Fibroblast of gingiva (primary cell): ENCODE measurements at regions not wholly inside any gene's neighbourhood (a gene's known extent, or its start where the extent isn't known, plus 50 kb on each side); places are given as distances from the start of the nearest gene placed in this dataset.
"Not testable (repeated sequence)": the region's sequence is repeated elsewhere in the genome, so short reads cannot be mapped to it uniquely, and the experiment has no call there.

Experiments used
- DNase-seq: peaks from one replicate; pipeline ENCODE4 v3.0.0-alpha.2; 2011; ENCODE audit warnings: low read depth

DNA sequence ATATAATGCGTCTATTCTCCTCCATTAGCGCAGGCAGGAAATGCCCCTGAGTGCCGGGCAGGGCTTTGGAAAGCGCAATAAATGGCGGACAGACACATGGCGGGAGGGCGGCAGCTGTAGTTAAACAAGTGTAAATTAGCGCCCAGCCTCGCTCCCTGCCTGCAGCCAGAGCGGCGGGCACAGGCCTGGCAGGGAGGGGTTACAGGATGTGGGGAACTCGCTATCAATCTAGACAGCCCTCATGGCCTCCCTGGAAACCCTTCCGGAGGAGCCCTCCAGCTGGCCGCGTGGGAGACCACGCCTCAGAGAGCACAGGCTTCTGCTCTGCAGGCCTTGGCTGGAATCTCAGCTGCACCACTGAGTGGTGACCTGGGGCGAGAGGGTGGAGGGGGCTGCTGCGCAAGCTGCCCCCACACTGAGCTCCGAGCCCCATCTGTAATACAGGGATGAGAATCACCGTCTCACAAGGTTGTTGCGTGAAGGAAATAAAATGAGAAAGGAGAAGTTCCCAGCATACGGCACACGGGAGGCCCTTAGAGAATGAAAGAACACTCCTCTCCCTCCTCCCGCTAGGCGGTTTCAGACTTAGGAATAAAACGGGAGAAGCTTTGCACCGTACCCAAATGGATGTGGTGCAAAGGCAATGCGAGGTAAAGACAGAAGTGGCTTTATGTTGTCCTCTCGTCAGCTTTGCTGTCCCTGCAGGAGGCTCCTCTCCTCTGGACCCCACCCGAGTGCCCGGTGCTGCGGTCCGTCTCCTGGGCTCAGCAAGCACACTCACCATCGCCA lies 167.2 kb upstream of the POU3F1 start:
- no peak for DNase-seq

DNA sequence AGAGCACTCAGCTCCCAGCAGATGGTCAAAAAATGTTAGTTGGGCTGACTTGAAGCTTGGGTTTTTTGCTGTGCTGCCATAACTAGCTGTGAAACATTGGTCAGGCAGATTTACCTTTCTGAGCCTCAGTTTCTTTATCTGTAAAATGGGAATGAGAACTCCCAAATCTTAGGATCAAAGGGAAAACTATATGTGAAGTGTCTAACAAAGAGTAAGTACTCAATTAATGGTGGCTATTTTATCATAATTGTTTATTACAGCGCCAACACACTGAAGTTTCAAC lies 164.2 kb upstream of the POU3F1 start:
- no peak for DNase-seq

DNA sequence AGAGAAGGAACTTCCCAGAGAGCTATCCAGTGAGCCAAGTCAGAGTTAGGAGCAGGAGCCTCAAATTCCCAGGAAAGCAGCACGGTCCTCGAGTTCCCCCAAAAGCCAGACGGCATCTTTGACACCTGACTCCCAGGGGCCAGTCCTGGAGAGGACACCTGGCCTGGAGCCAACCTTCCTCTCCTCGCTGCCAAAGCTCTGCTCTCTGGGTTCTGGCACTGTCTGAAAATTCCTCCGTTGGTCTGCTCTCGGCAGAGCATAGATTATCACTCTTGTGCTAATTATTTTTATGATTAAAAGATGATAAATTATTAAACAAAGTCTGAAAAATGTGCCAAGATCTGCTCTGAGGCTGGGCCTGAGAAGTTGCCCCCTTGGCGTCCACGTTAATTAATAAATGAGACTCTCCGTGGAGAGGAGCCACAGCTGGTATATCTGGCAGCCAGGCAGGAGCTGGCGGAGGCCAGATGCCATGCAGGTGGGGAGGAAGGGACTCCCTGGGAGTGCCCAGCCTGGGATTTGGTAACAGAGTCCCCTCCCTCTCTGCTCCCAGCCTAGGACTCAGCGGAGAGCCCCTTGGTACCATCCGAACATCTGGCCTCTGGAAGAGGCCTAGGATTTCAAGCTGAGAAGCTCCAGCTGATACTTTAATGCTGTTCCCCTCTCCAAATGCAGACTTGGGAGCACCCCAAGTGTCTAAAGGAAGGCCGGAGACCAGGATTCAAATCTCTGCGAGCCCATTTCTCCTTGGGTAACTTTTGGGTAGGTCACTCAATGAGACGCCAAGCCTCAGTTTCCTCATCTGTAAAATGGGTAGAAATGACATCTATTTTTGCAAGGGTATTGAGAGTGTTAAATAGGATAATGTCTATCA lies 163.7 kb upstream of the POU3F1 start:
- no peak for DNase-seq

DNA sequence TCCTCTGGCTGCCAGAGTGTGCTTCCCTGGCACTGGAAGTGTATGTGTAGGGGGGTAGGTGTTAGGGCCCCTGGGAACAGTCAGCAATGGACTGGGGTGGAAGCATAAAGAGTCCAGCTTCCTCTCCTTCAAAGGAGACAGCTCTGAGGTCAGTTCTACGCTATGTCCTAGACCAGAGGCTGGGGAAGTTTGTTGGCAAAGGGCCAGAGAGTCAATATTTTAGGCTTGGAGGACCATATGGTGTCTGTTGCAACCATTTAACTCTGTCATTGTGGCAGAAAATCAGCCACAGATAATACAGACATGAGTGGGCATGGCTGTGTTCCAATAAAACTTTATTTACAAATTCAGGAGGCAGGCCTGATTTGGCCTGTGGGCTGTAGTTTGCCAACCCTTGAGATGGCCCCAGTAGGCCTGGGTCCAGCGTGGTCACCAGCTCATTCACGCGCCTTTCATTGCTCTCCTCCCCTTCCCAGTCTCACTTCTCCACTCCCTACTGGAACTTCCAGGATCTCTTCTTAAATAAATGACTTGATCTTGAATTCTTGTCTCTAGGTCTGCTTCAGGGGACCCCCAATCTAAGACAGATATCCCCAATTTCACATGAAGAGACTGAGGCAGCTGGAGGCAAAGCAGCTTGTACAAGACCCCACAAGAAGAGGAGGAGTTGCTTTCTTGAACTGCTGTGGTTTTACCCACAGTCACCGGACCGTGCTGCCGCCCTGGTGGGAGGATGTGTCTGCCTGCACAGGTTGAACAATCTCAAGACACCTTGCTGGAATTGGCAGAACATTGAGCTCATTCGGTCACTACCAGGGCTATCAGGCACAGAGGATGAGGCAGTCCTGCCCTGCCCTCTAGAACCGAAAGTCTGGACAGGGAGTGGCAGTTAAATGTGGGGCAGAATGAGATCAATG lies 162.4 kb upstream of the POU3F1 start:
- DNase-seq = no peak

DNA sequence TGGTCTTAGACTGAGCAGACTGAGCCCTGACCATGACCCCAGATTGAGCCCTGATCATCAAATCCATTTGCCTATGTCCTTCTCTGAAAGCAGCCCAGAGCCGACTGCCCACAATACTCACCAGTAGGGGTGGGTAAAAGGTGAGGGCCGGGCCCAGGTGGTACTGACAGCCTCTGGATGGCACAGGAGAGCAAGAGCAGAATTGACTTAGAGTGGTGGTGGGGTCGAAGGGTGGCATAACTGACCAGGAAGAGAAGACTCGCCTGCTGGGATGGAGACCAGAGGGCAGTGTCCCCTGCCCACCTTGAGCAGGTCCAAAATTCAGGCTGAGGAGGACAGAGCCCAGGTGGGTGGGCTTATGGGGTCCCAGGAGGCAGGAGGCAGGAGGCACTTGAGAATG lies 161.3 kb upstream of the POU3F1 start:
- DNase-seq = no peak

DNA sequence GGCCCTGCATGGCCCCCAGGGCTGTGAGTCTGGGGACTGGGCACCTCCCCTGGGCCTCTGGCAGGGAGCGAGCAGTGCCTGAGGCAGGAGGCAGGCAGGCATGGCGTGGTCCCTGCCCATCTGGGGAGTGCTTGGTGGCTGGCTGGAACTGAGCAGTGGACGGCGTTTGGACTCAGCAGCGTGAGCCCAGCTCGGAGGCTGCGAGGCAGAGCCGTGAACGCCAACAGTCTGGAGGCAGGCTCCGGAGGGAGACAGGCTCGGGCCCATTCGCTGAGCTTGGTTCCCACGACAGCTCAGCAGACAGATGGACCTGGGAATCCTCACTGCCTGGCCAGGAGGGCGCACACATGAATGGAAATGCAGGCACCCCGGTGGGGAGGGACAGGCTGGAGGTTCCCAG lies 160.7 kb upstream of the POU3F1 start:
- no peak for DNase-seq

DNA sequence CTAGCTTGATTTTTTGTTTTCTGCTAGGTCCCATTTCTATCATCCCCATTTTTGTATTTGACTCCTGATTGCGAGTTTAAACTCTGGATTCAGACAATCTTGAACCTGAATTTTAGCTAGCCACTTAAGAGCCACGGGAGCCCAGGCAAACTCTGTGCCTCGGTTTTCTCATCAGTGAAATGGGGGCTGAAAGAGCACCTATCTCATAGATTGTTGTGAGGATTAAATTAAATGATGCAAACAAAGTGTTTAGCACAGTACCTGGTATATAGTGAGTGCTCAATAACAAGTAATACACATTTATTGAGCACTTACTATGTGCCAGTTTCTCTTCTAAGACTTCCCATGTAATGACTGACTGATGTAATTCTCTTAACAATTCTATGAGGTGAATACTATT lies 158.1 kb upstream of the POU3F1 start:
- DNase-seq = no peak

DNA sequence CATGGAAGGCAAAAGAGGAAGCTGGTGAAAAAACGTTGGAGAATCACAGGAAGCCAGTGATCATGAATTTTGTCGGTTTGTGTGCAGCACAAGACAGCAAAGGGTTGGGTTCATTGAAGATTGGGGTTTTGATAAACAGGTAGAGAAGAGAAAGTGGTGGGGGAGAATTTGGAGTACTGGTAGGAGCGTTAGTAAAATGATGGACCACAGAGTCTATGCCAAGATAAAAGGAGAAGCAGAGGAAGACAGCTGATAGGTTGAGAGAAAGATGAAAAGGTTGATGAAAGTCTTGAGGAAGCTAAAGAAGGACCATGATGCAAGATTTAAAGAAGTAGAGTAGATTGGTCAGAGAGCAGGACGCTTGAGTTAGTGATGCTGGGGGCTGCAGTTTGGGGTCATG lies 156.8 kb upstream of the POU3F1 start:
- DNase-seq = no peak

DNA sequence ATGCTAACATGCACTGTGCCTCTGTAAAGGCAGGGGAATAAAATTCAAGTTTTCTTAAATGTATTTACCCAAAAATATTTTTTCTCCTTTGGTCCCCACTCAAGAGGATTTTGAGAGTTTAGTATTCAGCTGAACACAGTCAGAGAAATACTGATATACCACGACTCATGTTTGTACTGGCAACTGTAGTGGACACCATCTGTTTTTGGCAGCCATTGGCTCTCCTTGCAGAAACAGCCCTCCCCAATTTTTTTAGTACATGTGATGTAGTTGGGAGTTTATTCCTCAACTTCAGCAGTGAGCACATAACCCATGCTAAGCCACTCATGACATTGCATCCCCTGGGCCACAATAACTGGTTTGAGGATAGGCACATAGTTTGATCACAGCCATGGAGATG lies 154.8 kb upstream of the POU3F1 start:
- no peak for DNase-seq

DNA sequence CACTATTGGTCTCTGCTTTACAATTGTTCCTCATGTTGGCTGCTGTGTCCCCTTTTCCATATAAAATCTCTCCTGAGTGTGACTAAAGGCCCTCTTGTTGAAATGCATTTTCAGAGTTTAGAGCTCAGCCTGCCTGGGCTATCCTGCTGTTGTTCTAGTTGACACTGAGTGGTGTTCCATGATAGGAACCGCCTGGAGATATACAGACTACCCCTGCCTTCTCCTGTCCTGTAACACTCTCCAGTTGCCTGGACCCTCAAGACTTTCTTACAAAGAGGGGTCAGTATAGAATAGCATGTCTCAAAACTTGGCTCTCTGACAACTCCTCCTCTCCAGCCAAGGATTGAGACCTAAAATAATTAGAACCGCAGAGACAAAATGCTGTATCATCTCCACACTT lies 152.0 kb upstream of the POU3F1 start:
- DNase-seq = no peak

DNA sequence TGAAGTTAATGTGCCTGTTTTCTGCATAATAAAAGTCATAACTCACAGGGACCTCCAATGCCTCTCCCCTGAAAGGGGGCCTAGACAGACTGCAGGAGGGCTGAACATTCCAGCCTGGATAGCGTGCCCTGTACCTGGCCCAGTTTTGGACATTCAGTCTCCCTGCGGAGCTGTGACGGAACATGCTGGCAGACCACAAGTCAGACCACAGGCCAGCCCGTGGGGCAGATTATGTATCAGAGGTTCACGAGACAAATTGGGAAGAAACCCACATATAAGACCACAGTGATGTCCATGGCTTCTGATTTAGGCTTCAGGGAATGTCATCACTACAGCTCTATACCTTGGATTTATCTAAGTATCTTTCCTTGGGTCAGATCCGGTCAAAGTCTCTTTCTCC lies 151.5 kb upstream of the POU3F1 start:
- no peak for DNase-seq

DNA sequence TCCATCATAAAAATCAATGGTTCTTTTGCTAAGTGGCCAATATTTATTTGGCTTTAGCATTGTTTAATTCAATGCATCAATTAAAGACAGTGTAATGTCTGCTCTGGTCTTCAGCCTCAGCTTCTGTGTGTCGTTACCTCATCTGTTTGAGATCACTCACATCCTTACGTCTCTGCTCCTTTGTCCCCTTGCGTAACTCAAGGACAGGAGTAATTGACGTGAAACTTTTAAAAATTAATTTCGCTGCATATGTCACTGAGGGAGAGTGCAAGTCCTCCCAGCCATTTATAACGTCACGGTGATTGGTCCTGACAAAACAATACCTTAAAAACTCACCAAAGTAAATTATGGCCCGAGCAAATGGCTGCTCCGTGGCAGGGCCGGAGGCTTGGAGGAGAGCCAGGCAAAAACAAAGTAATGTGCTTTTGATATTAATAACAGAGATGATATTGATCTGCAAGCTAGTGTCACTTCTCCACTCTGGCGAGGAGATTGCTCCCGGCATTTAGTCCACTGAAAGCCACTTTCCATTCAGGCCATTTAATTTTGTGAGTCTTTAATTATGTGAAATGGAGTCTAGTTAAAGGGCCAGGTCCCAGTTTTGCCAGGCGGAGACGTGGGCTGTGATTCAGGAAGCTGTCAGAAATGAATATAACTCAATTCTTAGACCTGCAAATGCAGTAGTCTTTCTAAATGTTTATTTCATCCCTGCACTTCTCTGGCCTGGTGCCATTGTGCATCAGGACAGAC lies 150.9 kb upstream of the POU3F1 start:
- DNase-seq = no peak

DNA sequence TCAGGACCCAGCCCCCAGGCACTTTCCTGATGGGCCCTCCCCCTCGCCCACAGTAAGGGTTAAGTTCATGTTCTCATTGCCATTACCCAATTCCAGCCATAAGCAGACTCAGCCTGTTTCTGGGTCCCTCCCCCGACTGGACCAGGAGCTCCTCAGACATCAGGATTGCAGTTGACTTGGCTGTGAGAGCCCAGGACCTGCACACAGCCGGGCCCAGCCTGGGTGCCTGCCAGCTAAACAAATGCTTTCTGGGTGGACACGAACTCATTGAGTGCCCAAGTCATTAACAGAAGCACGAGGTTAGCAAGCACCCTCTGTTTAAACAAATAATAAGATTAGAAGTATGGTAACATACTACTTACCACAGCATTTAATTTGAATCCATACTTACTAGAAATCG lies 147.9 kb upstream of the POU3F1 start:
- DNase-seq = no peak

DNA sequence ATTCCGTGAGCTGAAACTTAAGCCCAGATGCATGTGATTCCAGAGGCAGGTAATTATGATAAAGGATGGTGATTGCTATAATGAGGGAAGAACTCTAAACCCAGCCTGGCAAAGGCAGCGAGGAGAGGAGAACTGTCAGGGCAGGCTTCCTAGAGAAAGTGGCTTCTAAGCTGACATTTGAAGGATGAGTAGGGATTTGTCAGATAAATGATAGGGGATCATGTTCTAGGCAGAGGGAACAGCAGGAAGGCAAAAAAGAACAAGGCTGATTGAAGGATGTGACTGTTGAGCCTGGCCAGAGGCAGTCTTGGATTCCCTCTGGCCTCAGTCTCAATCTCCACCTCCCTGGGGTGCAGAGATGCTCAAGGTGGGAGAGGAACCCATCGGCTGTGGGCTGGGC lies 146.4 kb upstream of the POU3F1 start:
- DNase-seq = no peak

DNA sequence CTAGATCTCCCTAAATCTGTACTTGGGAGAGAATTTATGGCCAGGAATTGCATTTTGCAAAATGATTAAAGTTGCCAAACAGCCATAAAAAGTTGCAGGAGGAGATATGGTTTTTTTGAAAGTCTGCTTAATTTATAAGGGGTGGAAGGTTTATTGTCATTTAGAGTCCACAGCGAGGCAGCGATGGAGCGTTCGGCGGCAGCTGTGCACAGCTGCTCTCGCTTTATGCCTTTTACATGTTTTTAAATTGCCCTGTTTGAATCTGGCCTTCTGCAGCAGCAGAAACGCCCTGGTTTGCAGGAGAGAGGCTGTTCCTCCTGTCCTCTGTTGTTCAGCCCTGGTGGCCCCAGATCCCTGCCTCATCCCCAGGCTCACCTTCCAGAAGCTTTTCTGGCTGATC lies 144.9 kb upstream of the POU3F1 start:
- DNase-seq = no peak

DNA sequence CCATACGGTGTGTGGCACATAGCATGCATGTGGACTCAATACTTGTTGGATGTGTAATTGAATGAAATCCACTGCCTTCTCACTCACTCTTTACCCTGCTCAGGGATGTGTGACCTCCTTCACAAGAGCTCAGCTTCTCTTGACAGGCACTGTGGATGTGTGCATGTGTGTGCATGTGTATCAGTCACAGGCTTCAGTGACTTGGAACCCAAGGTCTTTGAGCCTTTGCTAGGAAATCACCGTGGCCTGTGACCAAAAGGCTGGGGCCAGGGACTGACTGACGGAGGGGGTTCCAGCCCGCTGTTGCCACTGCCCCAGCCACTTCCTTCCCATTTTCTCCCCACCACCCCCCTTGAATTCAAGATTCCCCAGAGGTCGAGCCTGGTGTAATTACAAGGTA lies 144.4 kb upstream of the POU3F1 start:
- DNase-seq = no peak

DNA sequence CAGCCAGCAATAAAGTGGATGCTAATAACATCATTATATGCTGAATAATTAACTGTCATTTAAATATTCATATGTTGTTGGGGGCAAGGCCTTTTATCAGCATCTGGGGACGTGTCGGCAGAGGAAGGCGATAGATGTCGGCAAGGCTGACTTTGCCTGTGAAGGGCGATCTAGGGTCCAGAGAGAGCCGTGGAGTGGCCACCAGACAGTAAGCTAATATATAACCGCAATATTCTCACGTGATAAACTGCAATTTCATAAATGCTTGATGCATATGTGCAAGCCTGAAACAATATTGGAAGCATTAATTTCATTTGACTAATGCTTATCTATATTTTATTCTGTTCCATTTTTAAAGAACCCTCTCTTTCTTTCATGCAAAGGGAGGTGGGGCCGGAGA lies 141.0 kb upstream of the POU3F1 start:
- DNase-seq = no peak

DNA sequence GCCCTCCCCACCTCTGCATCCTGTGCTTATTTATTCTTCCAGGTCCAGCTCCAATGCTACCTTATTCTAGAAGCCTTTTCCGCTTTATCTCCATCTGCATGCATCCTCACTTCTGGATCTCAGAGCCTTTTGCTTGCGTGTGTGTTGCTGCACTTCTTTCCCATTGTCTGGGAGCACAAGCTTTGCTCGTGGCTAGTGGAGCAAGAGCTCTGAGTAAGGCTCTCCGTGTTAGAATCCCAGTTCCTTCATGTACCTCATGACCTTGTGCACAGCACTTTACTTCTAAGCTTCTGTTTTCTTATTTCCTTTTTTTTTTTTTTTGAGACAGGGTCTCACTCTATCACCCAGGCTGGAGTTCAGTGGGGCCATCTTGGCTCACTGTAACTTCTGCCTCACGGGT lies 140.0 kb upstream of the POU3F1 start:
- DNase-seq = no peak

DNA sequence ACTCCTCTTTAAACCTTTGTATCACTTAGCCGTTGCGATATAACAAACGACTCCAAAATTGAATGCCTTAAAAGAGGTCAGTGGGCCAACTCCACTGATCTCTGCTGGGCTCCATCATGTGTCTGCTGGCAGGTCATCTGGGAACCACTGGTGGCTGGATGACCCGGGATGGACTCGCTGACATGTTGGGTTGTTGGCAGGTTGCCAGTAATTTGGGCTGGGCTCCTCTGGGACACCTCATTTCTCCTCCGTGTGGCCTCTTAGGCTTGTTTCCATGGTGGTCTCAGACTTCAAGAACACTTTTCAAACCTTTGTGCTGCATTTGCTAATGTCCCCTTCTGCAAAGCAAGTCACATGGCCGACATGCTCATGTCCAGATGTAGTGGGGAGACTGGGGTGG lies 139.3 kb upstream of the POU3F1 start:
- no peak for DNase-seq

DNA sequence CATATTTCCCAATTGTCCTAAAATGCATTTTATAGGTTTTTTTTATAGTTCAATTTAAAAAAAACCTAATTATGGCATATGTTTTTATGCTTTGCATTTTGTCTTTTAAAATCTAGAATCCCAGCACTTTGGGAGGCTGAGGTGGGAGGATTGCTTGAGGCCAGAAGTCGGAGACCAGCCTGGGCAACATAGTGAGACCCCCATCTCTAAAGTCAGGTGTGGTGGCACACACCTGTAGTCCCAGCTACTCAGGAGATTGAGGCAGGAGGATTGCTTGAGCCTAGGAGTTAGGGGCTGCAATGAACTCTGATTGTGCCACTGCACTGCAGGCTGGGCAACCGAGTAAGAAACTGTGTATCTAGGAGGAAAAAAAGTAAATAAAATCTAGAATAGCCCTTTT lies 137.2 kb upstream of the POU3F1 start:
- no peak for DNase-seq

DNA sequence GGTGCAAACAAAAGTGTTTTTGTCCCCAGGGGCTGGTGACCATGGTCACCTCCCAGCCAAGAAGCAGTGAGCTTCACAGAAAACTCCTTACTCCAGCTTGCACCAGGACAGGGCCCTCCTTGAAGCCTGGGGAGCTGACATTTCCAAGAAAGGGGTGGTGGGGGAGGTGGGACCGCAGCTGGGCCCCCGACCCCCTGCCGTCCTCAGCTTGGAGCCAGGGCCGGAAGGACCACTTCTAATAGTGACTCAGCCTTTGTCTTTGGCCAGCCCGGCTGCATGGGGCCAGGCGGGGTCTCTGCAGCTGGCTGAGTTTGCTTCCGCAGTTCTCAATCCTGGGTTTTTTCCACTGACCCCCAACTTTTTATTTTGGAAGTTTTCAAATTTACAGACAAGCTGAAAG lies 136.5 kb upstream of the POU3F1 start:
- DNase-seq = no peak

DNA sequence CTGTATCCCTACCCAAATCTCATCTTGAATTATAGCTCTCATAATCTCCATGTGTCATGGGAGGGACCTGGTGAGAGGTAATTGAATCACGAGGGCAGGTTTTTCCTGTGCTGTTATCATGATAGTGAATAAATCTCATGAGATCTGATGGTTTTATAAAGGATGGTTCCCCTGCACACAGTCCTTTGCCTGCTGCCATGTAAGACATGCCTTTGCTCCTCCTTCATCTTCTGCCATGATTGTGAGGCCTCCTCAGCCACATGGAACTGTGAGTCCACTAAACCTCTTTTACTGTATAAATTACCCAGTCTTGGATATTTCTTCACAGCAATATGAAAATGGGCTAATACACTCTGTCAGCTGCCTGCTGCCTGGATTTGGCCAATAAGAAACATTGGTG lies 133.8 kb upstream of the POU3F1 start:
- DNase-seq = not testable (repeated sequence)
